GM12873 (cell line): ENCODE measurements at regions not wholly inside any gene's neighbourhood (a gene's known extent, or its start where the extent isn't known, plus 50 kb on each side); places are given as distances from the start of the nearest gene placed in this dataset.

Source experiments
- TF ChIP-seq, protein P1 (sequence below): IDR thresholded peaks from 2 replicates; pipeline ENCODE4 v1.5.1; 2012; ENCODE audit warnings: low read depth, mild to moderate bottlenecking, moderate library complexity, low read length, control low read depth; ENCODE audit not compliant: insufficient read depth; ENCODE audit errors: missing control alignments

DNA sequence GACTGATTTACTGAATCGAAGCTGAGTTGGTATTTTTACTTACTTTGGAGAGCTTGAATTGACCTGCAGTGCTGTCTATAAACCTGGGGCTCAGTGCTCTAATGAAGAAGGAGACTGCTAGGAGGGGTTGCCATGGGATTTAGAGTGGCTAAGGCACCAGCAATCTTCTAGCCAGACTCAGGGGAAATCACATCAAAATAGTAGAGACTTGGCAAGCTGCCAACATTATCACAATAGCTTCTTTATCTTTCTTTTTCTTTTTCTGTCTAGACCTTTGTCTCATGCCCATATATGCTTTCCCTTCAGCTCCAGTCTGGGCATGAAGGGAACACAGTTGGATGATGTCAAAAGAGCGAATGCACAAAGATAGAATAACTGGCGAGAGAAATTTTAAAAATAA is 301.1 kb upstream of the DPYD start:
- TF ChIP-seq, protein P1, sequence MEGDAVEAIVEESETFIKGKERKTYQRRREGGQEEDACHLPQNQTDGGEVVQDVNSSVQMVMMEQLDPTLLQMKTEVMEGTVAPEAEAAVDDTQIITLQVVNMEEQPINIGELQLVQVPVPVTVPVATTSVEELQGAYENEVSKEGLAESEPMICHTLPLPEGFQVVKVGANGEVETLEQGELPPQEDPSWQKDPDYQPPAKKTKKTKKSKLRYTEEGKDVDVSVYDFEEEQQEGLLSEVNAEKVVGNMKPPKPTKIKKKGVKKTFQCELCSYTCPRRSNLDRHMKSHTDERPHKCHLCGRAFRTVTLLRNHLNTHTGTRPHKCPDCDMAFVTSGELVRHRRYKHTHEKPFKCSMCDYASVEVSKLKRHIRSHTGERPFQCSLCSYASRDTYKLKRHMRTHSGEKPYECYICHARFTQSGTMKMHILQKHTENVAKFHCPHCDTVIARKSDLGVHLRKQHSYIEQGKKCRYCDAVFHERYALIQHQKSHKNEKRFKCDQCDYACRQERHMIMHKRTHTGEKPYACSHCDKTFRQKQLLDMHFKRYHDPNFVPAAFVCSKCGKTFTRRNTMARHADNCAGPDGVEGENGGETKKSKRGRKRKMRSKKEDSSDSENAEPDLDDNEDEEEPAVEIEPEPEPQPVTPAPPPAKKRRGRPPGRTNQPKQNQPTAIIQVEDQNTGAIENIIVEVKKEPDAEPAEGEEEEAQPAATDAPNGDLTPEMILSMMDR: no peak

DNA sequence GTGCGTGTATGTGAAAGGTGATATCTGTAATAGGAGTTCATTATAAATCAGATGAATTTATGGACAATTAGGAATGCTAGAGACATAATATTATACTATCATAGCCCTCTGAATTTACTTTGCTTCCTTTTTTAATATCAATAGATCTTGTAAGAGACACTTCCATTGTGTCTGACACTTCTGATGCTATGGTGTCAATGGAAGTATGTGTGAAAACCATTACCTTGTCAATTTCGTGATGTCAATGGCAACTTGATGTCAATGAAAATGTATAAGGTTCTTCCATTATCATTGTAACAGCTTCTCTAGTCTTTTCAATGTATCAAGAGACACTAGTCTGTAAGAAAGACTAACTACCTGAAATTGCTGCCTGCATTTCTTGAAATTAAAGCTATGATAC is 296.8 kb upstream of the DPYD start:
- TF ChIP-seq, protein P1: no peak

DNA sequence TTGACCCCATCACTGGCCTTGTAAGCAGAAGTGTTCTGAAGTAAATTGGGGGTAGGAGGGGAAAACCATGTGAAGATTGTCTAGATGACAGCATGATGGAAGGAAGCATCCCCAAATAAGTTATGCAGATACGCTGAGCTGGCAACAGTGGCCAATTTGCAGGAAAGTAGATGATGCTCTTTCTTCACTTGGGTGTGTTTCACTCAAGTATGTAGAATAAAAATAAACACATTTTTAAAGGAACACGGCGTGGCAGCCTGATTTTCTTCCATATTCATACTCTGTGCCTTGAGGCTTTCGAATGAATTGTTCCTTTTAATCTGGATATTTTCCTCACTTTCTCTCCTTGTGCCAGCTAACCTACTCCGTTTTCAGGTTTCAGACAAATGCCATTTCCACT is 295.5 kb upstream of the DPYD start:
- TF ChIP-seq, protein P1: no peak

DNA sequence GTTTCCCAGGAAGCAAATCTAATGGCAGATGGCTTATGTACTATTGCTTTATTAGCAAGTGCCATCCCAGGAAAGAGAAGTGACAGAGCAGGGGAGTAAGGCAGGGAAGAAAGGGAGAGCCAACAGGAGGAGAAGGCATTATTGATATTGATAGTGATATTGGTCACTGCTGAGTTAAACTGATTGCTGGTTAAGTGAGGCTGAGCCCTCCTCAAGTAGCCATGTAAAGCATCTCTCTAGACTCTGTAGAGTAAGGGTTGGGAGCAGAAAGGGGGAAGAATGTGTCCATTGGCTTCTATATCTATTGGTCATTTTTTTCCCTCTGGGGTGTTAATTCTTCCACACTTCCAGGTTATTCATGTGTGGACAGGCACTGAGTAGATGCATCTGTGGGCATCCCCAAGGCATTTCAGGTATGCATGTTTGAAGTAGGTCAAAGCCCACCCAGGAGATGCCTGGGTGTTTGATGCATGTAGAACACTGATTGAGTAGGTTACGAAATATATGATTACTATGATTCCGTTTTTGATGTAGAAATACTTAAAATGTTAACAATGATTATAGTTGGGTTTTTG is 290.5 kb upstream of the DPYD start:
- TF ChIP-seq, protein P1: no peak

- TF ChIP-seq, protein P1: no peak
Observed at GRCh38 chr1:98210563-98210962, 289.7 kb upstream of the DPYD start.

DNA sequence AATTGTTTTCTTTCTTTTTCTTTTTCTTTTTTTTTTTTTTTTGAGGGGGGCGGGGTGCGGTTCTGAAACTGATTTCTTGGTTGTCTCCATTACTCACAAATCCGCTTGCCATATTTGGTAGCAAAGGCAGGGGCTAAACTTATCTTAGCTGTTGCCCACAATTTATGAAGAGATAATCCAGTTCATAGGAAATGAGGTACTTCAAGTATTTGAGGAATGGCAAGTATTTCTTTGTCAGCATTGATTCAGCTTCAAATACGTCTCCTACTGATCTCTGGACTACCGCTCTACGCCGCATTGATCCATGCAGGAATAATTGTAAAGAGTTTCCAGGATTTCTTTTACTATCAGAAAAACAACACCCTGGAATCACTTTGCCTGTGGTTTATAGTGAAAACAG is 289.2 kb upstream of the DPYD start:
- TF ChIP-seq, protein P1: no peak

- TF ChIP-seq, protein P1: no peak
Observed at GRCh38 chr1:98205291-98206017, 284.6 kb upstream of the DPYD start.
